RWPE2 (cell line): ENCODE measurements at regions not wholly inside any gene's neighbourhood (a gene's known extent, or its start where the extent isn't known, plus 50 kb on each side); places are given as distances from the start of the nearest gene placed in this dataset.

Experiments used
- ATAC-seq: fragments of 200-7000 bp; cut with Tn5 transposase; 3 replicates; pipeline ENCODE4 v1.9.1; 2021; ENCODE audit warnings: low read depth
- DNase-seq: peaks from one replicate; pipeline ENCODE4 v3.0.0-alpha.2; 2020; ENCODE audit warnings: low spot score
- H3K27ac ChIP-seq: fragments of 450-650 bp; 2 replicates; pipeline ENCODE4 v1.5.1; 2017; ENCODE audit warnings: mild to moderate bottlenecking; ENCODE audit not compliant: poor library complexity, severe bottlenecking
- H3K27me3 ChIP-seq: fragments of 250-450 bp; sonication (Bioruptor Pico); 2 replicates; pipeline ENCODE4 v1.5.1; 2021; ENCODE audit warnings: mild to moderate bottlenecking, moderate library complexity; ENCODE audit not compliant: insufficient read depth, poor library complexity, severe bottlenecking
- H3K36me3 ChIP-seq: fragments of 250-450 bp; sonication (Bioruptor Pico); 2 replicates; pipeline ENCODE4 v1.5.1; 2020; ENCODE audit warnings: low read depth, mild to moderate bottlenecking, moderate library complexity
- H3K4me1 ChIP-seq: fragments of 250-450 bp; sonication (Bioruptor Pico); 2 replicates; pipeline ENCODE4 v1.5.1; 2021; ENCODE audit warnings: mild to moderate bottlenecking, moderate library complexity; ENCODE audit not compliant: insufficient read depth, poor library complexity, severe bottlenecking
- H3K4me3 ChIP-seq: fragments of 250-450 bp; sonication (Bioruptor Pico); 2 replicates; pipeline ENCODE4 v1.5.1; 2021; ENCODE audit warnings: mild to moderate bottlenecking, moderate library complexity; ENCODE audit not compliant: severe bottlenecking
- H3K9me3 ChIP-seq: fragments of 250-450 bp; sonication (Bioruptor Pico); 2 replicates; pipeline ENCODE4 v1.5.1; 2021; ENCODE audit warnings: mild to moderate bottlenecking, moderate library complexity; ENCODE audit not compliant: severe bottlenecking
- CTCF ChIP-seq: fragments of 450-650 bp; IDR thresholded peaks from one replicate; pipeline ENCODE4 v1.5.1; 2017; ENCODE audit warnings: mild to moderate bottlenecking, moderate library complexity; ENCODE audit not compliant: poor library complexity, severe bottlenecking

GRCh38 chrX:26309262-26309661 is 93.3 kb downstream of the MAGEB5 start:
- Histone ChIP-seq H3K27ac (no peak overlapping the region), H3K27me3 (no peaks in the 10 kb centered on the region), H3K36me3 (no peaks in the 10 kb centered on the region), H3K4me3 (no peak overlapping the region), H3K9me3 (no peaks in the 10 kb centered on the region), H3K4me1 (no peaks in the 10 kb centered on the region)
- TF ChIP-seq CTCF: no peak
- DNase-seq: no peak
- no peak for ATAC-seq

GRCh38 chrX:26295425-26295824 is 79.5 kb downstream of the MAGEB5 start:
- no peaks in the 10 kb centered on the region for H3K4me1 ChIP-seq
- no peak overlapping the region for H3K4me3 ChIP-seq
- ATAC-seq (no peak), DNase-seq (no peak)
- H3K27ac ChIP-seq: no peak overlapping the region
- H3K36me3 ChIP-seq: no peaks in the 10 kb centered on the region
- H3K27me3 ChIP-seq: no peaks in the 10 kb centered on the region
- H3K9me3 ChIP-seq: no peaks in the 10 kb centered on the region
- TF ChIP-seq CTCF: no peak

- no peak for TF ChIP-seq CTCF
- H3K27me3 ChIP-seq: no peaks in the 10 kb centered on the region
- ATAC-seq (no peak), DNase-seq (no peak)
- no peaks in the 10 kb centered on the region for H3K36me3 ChIP-seq
- H3K9me3 ChIP-seq: no peaks in the 10 kb centered on the region
- no peak overlapping the region for H3K4me3 ChIP-seq
- no peaks in the 10 kb centered on the region for H3K4me1 ChIP-seq
- no peak overlapping the region for H3K27ac ChIP-seq
Observed at GRCh38 chrX:26286836-26287235, 70.9 kb downstream of the MAGEB5 start.
